SK-N-SH treated with all-trans-retinoic acid at 6 μM for 48 hours (cell line): ENCODE measurements at regions not wholly inside any gene's neighbourhood (a gene's known extent, or its start where the extent isn't known, plus 50 kb on each side); places are given as distances from the start of the nearest gene placed in this dataset.

Experiments
- ATAC-seq: fragments of 200-7000 bp; cut with Tn5 transposase; 3 replicates; pipeline ENCODE4 v1.9.1; 2020; ENCODE audit warnings: mild to moderate bottlenecking, moderate library complexity
- ARNTL ChIP-seq: fragments of 450-650 bp; formaldehyde crosslinking; IDR thresholded peaks from 2 replicates; pipeline ENCODE4 v1.5.0; 2020; ENCODE audit warnings: low read depth, mild to moderate bottlenecking, moderate library complexity, borderline replicate concordance
- BACH2 ChIP-seq: fragments of 250-450 bp; sonication (Bioruptor Pico); IDR thresholded peaks from 2 replicates; pipeline ENCODE4 v1.9.0; 2021; ENCODE audit warnings: mild to moderate bottlenecking, borderline replicate concordance
- CSDC2 ChIP-seq: fragments of 250-450 bp; sonication (Bioruptor Pico); IDR thresholded peaks from 2 replicates; pipeline ENCODE4 v1.5.0; 2020; ENCODE audit warnings: mild to moderate bottlenecking, moderate library complexity
- ESRRG ChIP-seq: fragments of 250-450 bp; sonication (Bioruptor Pico); IDR thresholded peaks from 2 replicates; pipeline ENCODE4 v1.6.1; 2021; ENCODE audit warnings: mild to moderate bottlenecking
- GLIS3 ChIP-seq: fragments of 250-450 bp; sonication (Bioruptor Pico); IDR thresholded peaks from 2 replicates; pipeline ENCODE4 v1.5.0; 2020; ENCODE audit warnings: mild to moderate bottlenecking, moderate library complexity
- ISL1 ChIP-seq: fragments of 250-450 bp; sonication (Bioruptor Pico); IDR thresholded peaks from 2 replicates; pipeline ENCODE4 v2.1.2; 2022; ENCODE audit warnings: mild to moderate bottlenecking, moderate library complexity
- OSR1 ChIP-seq: fragments of 250-450 bp; sonication (Bioruptor Pico); IDR thresholded peaks from 2 replicates; pipeline ENCODE4 v1.8.0; 2022; ENCODE audit warnings: moderate library complexity, mild to moderate bottlenecking, inconsistent platforms
- POU6F1 ChIP-seq: fragments of 250-450 bp; sonication (Bioruptor Pico); IDR thresholded peaks from 2 replicates; pipeline ENCODE4 v1.8.0; 2021; ENCODE audit warnings: low read depth, mild to moderate bottlenecking, moderate library complexity, borderline replicate concordance
- SNAI2 ChIP-seq: fragments of 250-450 bp; sonication (Bioruptor Pico); IDR thresholded peaks from 2 replicates; pipeline ENCODE4 v1.5.0; 2020; ENCODE audit warnings: mild to moderate bottlenecking, moderate library complexity
- TCF4 ChIP-seq: fragments of 250-450 bp; sonication (Bioruptor Pico); IDR thresholded peaks from 2 replicates; pipeline ENCODE4 v1.8.0; 2021; ENCODE audit warnings: mild to moderate bottlenecking, moderate library complexity, borderline replicate concordance
- TSHZ2 ChIP-seq: fragments of 250-450 bp; sonication (Bioruptor Pico); IDR thresholded peaks from 2 replicates; pipeline ENCODE4 v1.5.0; 2020; ENCODE audit warnings: mild to moderate bottlenecking, moderate library complexity
- ZC3H10 ChIP-seq: fragments of 250-450 bp; sonication (Bioruptor Pico); IDR thresholded peaks from 2 replicates; pipeline ENCODE4 v1.5.1; 2021; ENCODE audit warnings: mild to moderate bottlenecking, moderate library complexity
- ZFP3 ChIP-seq: fragments of 250-450 bp; sonication (Bioruptor Pico); IDR thresholded peaks from 2 replicates; pipeline ENCODE4 v1.5.0; 2020; ENCODE audit warnings: mild to moderate bottlenecking, moderate library complexity
- ZFP30 ChIP-seq: fragments of 450-650 bp; formaldehyde crosslinking; IDR thresholded peaks from 2 replicates; pipeline ENCODE4 v1.5.0; 2022; ENCODE audit warnings: mild to moderate bottlenecking, moderate library complexity
- ZNF565 ChIP-seq: fragments of 450-650 bp; formaldehyde crosslinking; conservative IDR thresholded peaks from 2 replicates; pipeline ENCODE4 v1.5.0; 2020; ENCODE audit warnings: low read depth, mild to moderate bottlenecking, moderate library complexity
- ZNF70 ChIP-seq: fragments of 450-650 bp; formaldehyde crosslinking; IDR thresholded peaks from 2 replicates; pipeline ENCODE4 v1.5.0; 2020; ENCODE audit warnings: mild to moderate bottlenecking, moderate library complexity
- ZNF8 ChIP-seq: fragments of 450-650 bp; formaldehyde crosslinking; IDR thresholded peaks from 2 replicates; pipeline ENCODE4 v1.5.0; 2020; ENCODE audit warnings: mild to moderate bottlenecking, moderate library complexity
- TF ChIP-seq, protein P1 (sequence below): fragments of 250-450 bp; sonication (Bioruptor Pico); IDR thresholded peaks from 2 replicates; pipeline ENCODE4 v1.8.0; 2020; ENCODE audit warnings: mild to moderate bottlenecking, moderate library complexity, borderline replicate concordance
- TF ChIP-seq, protein P2 (sequence below): fragments of 250-450 bp; sonication (Bioruptor Pico); IDR thresholded peaks from 2 replicates; pipeline ENCODE4 v1.5.1; 2020; ENCODE audit warnings: low read depth, mild to moderate bottlenecking, moderate library complexity

DNA sequence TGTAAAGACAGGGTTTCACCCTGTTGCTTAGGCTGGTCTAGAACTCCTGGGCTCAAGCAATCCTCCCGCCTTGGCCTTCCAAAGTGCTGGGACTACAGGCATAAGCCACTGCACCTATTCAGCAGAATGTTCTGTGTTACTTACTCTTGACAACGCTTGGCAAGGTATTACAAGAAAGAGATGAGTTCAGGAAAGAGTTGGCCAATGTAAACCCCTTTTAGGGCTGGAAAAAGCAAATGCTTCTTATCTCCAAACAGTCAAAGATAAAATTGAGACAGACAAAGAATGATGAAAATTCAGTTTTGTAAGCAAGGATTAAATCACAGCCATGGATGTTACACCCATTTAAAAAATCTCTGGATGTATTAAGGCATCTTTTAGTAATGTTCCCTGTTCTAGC is 114.0 kb upstream of the PODXL start:
- TF ChIP-seq ARNTL (CRISPR knock-in tag) (no peak), SNAI2 (CRISPR knock-in tag) (no peak), TCF4 (CRISPR knock-in tag) (no peak), ZFP30 (no peak), ZNF8 (CRISPR knock-in tag) (no peak), ESRRG (CRISPR knock-in tag) (no peak), ZC3H10 (CRISPR knock-in tag) (no peak), ZNF70 (no peak), TSHZ2 (CRISPR knock-in tag) (no peak), ISL1 (CRISPR knock-in tag) (no peak), CSDC2 (CRISPR knock-in tag) (no peak), POU6F1 (CRISPR knock-in tag) (no peak), OSR1 (CRISPR knock-in tag) (no peak)
- TF ChIP-seq, protein P1, sequence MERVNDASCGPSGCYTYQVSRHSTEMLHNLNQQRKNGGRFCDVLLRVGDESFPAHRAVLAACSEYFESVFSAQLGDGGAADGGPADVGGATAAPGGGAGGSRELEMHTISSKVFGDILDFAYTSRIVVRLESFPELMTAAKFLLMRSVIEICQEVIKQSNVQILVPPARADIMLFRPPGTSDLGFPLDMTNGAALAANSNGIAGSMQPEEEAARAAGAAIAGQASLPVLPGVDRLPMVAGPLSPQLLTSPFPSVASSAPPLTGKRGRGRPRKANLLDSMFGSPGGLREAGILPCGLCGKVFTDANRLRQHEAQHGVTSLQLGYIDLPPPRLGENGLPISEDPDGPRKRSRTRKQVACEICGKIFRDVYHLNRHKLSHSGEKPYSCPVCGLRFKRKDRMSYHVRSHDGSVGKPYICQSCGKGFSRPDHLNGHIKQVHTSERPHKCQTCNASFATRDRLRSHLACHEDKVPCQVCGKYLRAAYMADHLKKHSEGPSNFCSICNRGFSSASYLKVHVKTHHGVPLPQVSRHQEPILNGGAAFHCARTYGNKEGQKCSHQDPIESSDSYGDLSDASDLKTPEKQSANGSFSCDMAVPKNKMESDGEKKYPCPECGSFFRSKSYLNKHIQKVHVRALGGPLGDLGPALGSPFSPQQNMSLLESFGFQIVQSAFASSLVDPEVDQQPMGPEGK (CRISPR knock-in tag) = no peak
- TF ChIP-seq, protein P2, sequence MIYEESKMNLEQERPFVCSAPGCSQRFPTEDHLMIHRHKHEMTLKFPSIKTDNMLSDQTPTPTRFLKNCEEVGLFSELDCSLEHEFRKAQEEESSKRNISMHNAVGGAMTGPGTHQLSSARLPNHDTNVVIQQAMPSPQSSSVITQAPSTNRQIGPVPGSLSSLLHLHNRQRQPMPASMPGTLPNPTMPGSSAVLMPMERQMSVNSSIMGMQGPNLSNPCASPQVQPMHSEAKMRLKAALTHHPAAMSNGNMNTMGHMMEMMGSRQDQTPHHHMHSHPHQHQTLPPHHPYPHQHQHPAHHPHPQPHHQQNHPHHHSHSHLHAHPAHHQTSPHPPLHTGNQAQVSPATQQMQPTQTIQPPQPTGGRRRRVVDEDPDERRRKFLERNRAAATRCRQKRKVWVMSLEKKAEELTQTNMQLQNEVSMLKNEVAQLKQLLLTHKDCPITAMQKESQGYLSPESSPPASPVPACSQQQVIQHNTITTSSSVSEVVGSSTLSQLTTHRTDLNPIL = no peak
- TF ChIP-seq, all 23 proteins: peak for 0
- ATAC-seq = no peak

DNA sequence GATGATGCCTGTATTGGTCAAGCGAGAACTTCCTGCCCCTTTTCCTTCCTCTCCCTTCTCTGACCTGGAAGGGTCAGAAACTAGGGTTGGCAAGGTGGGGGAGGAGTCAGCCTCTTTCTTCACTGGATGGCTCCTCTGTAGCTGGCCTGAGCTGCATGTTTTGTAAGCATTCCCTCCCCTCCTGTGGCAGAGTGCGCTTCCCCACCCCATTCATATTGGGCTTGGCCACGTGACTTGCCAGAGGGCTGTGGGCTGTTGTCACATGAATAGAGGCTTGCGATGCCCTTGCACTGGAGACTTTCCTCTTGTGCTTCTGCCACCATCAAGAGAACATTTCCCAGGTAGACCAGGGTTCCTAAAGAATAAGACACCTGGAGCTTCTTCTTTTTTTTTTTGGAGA is 111.3 kb upstream of the PODXL start:
- no peak for TF ChIP-seq GLIS3 (CRISPR knock-in tag)
- TF ChIP-seq, protein P2 = no peak
- no peak for TF ChIP-seq CSDC2 (CRISPR knock-in tag)
- TF ChIP-seq ARNTL (CRISPR knock-in tag) = no peak
- TF ChIP-seq BACH2 (CRISPR knock-in tag) = no peak
- TF ChIP-seq POU6F1 (CRISPR knock-in tag) = no peak
- TF ChIP-seq OSR1 (CRISPR knock-in tag) = no peak
- no peak for TF ChIP-seq ZNF70
- no peak for TF ChIP-seq ISL1 (CRISPR knock-in tag)
- TF ChIP-seq SNAI2 (CRISPR knock-in tag) = no peak
- TF ChIP-seq, protein P1 (CRISPR knock-in tag) = no peak
- no peak for TF ChIP-seq ZFP3 (CRISPR knock-in tag)
- no peak for TF ChIP-seq ZNF565
- TF ChIP-seq TSHZ2 (CRISPR knock-in tag) = no peak
- ATAC-seq = no peak
